Adipose tissue (tissue), 3 donors: ENCODE measurements at regions not wholly inside any gene's neighbourhood (a gene's known extent, or its start where the extent isn't known, plus 50 kb on each side); places are given as distances from the start of the nearest gene placed in this dataset.

Experiments used
- H3K27ac ChIP-seq: one replicate; pipeline ENCODE4 v1.5.1; 2013; ENCODE audit warnings: low read depth, low read length
- WGBS, 3 donors: extraction: QIAGEN DNeasy Blood & Tissue Kit; methylation state at CpG; one replicate each; pipeline ENCODE4 v1.1.7; 2013; 5-methylcytosine and 5-hydroxymethylcytosine counted together
- donor health status: healthy with polysubstance abuse.
- donor health status: Bipolar disorder and iron deficiency.
- donor health status: healthy.

DNA sequence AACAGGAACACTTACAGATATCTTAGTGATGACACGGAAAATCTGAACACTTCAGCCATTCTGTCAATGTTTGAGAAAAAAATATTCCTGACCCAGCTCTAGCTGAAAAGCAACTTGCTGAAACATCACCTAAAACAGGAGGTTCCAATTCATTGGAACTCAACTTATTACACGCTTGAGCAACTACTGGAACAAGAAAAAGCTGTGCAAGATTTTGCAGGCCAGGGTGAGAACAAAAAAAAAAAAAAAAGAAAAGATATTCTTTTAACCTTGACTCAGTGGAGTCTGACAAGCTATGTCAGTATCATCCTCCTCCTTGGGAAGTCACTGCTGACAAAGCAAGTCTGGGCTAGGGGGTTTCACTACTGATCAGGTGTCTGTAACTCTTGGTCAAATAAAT is 351.0 kb downstream of the SS18 start:
- WGBS, 3 donors = 78 to 94% (median 89%) methylated on average over 2 of the region's 2 CpGs
- no peak overlapping the region for H3K27ac ChIP-seq

DNA sequence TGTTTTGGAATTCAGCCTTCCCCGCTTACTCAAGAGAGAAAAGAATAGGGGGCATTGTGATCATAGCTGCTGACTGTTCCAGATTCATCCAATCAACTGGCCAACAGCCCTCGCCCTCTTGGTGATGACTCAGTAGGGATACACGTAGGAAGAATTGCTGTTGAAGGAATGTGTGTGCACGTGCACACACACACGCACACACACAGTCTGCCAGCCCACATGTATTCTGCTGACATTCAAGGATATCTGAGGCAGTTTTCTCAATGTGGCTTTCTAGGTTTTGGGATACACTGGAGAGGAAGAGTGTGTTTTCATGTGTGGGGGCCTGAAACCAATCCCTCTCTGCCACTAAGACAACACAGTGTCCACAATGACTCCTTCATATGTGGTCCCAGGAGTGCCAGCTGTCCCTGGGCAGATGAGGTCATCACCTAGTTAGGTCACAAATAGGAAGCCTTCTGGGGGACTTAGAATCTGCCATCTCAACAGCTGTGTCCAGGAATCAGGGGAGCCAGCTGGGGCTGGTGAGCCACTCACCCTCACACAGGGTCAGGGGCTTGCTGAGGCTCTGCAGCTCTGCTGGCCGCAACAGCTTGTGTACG is 352.6 kb downstream of the SS18 start:
- 72 to 86% (median 79%) methylated on average over 7 of the region's 7 CpGs for WGBS, 3 donors
- no peak overlapping the region for H3K27ac ChIP-seq

DNA sequence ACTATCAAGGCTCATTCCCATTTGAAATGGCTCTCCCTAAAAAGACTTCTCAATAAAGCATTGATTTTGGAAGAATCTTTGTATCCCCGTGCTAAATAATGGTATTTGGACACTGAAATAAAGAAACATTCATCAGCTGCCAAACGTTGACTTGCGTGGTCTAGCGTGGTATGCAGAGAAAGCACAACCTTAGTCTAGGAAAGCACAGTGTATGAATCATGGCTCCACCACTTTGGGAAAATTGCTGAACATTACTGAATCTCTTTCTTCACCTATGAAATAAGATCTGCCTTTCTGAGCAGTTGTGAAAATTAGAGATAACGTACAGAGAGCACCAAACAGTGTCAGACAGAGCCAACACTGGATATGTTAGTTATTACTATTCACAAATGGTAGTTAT is 353.9 kb downstream of the SS18 start:
- WGBS, 3 donors = 61 to 80% (median 78%) methylated on average over 5 of the region's 5 CpGs
- H3K27ac ChIP-seq = no peak overlapping the region

- no peak overlapping the region for H3K27ac ChIP-seq
- 58 to 88% (median 84%) methylated on average over 8 of the region's 8 CpGs for WGBS, 3 donors
These were observed 355.0 kb downstream of the SS18 start for GRCh38 chr18:25735459-25735858.

- H3K27ac ChIP-seq = no peak overlapping the region
- 49 to 77% (median 74%) methylated on average over 2 of the region's 2 CpGs for WGBS, 3 donors
These were observed 356.1 kb downstream of the SS18 start for GRCh38 chr18:25734336-25734735.

GRCh38 chr18:25732862-25733261 is 357.6 kb downstream of the SS18 start:
- 53 to 79% (median 76%) methylated on average over 2 of the region's 2 CpGs for WGBS, 3 donors

GRCh38 chr18:25729072-25729471 is 361.3 kb downstream of the SS18 start:
- WGBS, 3 donors = 87 to 92% (median 90%) methylated on average over 1 of the region's 1 CpG
- H3K27ac ChIP-seq = no peak overlapping the region

More at GRCh38 chr18:25732862-25733261, 357.6 kb downstream of the SS18 start:
- H3K27ac ChIP-seq = no peak overlapping the region

- H3K27ac ChIP-seq = no peak overlapping the region
- WGBS, 3 donors = 47 to 59% (median 55%) methylated on average over 5 of the region's 5 CpGs
These were observed 363.0 kb downstream of the SS18 start for GRCh38 chr18:25727281-25727985.

DNA sequence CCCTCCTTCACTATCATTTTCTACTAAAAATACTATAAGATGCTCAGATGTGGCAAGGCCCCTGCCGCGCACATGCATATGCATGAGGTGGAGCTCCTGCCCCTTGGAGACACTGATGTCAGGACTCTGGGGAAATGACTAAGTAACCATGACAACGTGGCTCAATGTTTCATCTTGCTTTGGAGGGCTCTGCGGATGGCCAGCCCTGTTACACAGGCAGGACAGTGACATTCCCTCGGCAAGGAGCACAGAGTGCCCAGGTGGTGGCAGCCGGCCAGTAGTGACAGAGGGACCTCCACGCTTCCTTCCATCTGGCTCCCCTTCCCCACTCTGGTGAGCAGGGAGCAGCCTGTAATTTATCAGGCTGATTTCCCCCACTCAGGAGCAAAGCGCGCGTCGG is 364.1 kb downstream of the SS18 start:
- no peak overlapping the region for H3K27ac ChIP-seq
- WGBS, 3 donors = 41 to 46% (median 45%) methylated on average over 11 of the region's 11 CpGs

- H3K27ac ChIP-seq = no peak overlapping the region
- 67 to 76% (median 72%) methylated on average over 2 of the region's 2 CpGs for WGBS, 3 donors
These were observed 364.9 kb downstream of the SS18 start for GRCh38 chr18:25725501-25725900.

- H3K27ac ChIP-seq = no peak overlapping the region
- WGBS, 3 donors = 76 to 80% (median 80%) methylated on average over 4 of the region's 4 CpGs
These were observed 365.4 kb downstream of the SS18 start for GRCh38 chr18:25724997-25725396.

GRCh38 chr18:25724121-25724520 is 366.3 kb downstream of the SS18 start:
- H3K27ac ChIP-seq = no peak overlapping the region
- 78 to 93% (median 88%) methylated on average over 2 of the region's 2 CpGs for WGBS, 3 donors

- 66 to 78% (median 71%) methylated on average over 4 of the region's 4 CpGs for WGBS, 3 donors
These were observed 361.1 kb upstream of the ZNF521 start for GRCh38 chr18:25713103-25713502.

DNA sequence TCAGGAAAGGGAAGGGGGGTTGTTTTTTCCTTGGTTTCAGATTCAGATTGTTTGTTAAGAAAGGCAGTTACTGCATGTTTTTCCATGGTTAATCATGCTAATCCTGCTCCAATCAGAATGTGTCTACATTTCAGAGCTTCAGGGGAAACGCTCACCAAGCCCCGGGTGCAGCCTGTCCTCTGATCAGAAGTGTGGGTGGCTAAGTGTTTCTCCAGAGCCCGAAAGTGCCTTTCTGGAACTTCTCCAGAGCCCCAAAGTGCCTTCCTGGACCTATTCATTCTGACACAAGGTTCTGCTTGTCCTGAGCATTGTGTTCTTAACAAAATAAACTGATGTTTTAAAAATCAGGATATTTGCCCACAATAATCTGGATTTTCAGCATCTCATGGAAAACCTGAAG is 359.0 kb upstream of the ZNF521 start:
- H3K27ac ChIP-seq = no peak overlapping the region
- WGBS, 3 donors = 29 to 60% (median 36%) methylated on average over 3 of the region's 3 CpGs

More at GRCh38 chr18:25713103-25713502, 361.1 kb upstream of the ZNF521 start:
- H3K27ac ChIP-seq = no peak overlapping the region

DNA sequence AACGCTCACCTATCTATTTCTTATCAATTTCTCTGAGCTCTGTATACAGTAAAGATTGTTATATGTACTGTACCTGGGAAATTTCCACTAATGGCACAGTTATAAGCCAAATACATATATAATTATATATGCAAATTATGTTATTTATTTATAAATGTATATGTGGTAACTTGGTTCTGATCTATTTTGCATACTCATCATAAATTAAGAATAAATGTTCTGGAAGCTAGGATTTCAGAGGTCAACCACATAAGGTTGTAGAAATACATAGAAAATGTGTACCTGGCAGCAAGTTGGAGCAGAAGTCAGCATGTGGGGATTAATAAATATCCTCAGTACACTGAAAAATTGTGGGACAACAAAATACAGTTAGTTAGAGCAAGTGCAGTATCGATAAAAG is 353.7 kb upstream of the ZNF521 start:
- 63 to 92% (median 90%) methylated on average over 2 of the region's 2 CpGs for WGBS, 3 donors
- no peak overlapping the region for H3K27ac ChIP-seq

- 77 to 89% (median 85%) methylated on average over 10 of the region's 10 CpGs for WGBS, 3 donors
- H3K27ac ChIP-seq = no peak overlapping the region
These were observed 352.5 kb upstream of the ZNF521 start for GRCh38 chr18:25704494-25704893.

- WGBS, 3 donors = 77 to 89% (median 83%) methylated on average over 6 of the region's 6 CpGs
- H3K27ac ChIP-seq = no peak overlapping the region
These were observed 352.1 kb upstream of the ZNF521 start for GRCh38 chr18:25704071-25704470.

- H3K27ac ChIP-seq = no peak overlapping the region
- 79 to 94% (median 89%) methylated on average over 5 of the region's 5 CpGs for WGBS, 3 donors
These were observed 349.9 kb upstream of the ZNF521 start for GRCh38 chr18:25701821-25702220.

DNA sequence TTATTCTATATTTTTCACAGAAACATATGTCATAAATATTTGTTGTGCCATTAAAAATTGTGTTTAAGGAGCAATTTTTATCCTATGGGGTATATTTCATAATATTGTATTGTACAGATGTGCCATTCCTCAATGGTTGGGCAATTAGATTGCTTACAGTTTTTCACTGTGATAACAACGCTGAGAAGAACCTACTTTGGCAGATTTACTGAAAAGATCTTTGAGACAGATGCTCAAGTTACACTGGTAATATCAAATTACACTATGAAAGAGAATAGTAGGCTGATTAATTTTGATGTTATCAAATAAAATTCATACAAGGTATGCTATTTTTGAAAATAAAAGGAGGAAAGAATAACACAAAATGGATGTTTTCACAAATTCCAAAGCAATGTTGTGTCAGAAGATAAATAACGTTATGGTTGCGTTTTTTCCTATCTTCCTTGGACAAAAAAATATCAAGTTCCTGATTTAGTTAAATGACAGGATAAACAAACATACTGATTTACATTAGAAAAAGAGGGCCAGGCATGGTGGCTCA is 335.1 kb upstream of the ZNF521 start:
- no peak overlapping the region for H3K27ac ChIP-seq
- WGBS, 3 donors = 54 to 72% (median 69%) methylated on average over 3 of the region's 3 CpGs

DNA sequence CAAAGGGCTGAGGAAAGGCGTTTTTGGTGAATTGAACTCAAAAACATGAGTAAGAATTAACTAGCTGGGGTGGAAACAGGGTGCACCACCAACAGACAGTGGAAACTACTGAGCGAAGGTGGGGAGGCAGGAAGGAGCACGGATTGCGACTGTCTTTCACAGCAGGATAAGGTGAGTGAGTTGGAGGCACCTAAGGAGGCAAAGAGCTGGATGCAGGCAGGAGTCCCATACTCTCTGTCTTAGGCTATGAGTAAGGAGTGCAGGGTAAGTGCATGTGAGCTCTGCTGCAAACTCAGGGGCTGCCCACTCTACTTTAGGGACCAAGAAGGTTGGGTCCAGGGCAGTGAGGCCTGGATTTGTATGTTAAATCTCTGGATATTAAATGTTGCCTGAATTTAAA is 333.1 kb upstream of the ZNF521 start:
- no peak overlapping the region for H3K27ac ChIP-seq
- 77 to 87% (median 79%) methylated on average over 4 of the region's 4 CpGs for WGBS, 3 donors
